ENCODE measurements at regions not wholly inside any gene's neighbourhood (a gene's known extent, or its start where the extent isn't known, plus 50 kb on each side); places are given as distances from the start of the nearest gene placed in this dataset.

DNA sequence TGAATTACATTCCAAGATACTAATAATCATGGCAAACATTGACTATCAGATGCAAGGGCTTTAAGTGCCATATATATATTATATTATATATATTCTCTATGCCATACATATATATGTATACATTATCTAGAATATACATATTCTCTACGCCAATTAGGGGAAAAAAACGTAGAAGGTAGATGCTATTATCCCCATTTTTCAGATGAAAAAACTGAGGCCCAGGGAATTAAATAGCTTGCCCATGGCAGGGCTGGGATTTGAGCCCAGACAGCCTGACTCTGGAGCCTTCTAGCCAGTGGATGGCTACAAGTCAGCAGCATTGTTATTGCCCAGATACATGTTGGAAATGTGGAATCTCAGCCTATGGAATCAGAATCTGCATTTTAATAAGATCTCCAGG, 116.0 kb upstream of the BTG1 start:
- no TSS peak for BruUV-seq (replicated peaks)
- POLR2A ChIA-PET, result interaction anchor here (1.0 kb wide), 1 partner anchor 116 kb away, joined by 3 read pairs; the partner anchor contains the start of gene BTG1
- DNase-seq (ENCODE audit: low read depth, low spot score) (no peak), ATAC-seq (no peak)
- Histone ChIP-seq H4K20me1 (ENCODE audit: insufficient read depth) (no peaks in the 10 kb centered on the region), H3K79me2 (ENCODE audit: insufficient read depth, low read length) (no peaks in the 10 kb centered on the region), H3K4me1 (ENCODE audit: control insufficient read depth in 1 of 2, insufficient read depth in 2 of 2, low read length in 2 of 2) (no peaks in the 10 kb centered on the region), H3K4me3 (replicated peaks in 1 of 2; ENCODE audit: low read depth in 1 of 2, low read length in 2 of 2) (no peak overlapping the region), H3K4me2 (ENCODE audit: low read length) (no peak overlapping the region), H3K9ac (ENCODE audit: low read length) (no peak overlapping the region), H2AFZ (ENCODE audit: low read depth, low read length, poor library complexity, severe bottlenecking) (no peak overlapping the region), H3K27me3 (ENCODE audit: insufficient read depth, low read length) (no peaks in the 10 kb centered on the region), H3K9me3 (ENCODE audit: control insufficient read depth in 1 of 2, insufficient read depth in 1 of 2, low read depth in 1 of 2, low read length in 2 of 2) (no peaks in the 10 kb centered on the region), H3K36me3 (ENCODE audit: control insufficient read depth in 1 of 2, insufficient read depth in 2 of 2, low read length in 2 of 2) (no peaks in the 10 kb centered on the region), H3K9me2 (ENCODE audit: insufficient read depth) (no peaks in the 10 kb centered on the region), H3K27ac (ENCODE audit: low read depth, low read length) (no peak overlapping the region)
- RAD21 ChIA-PET (ENCODE audit: low non-redundant PET in 1 of 2, low total read pairs in 2 of 2, uncharacterized antibody in 2 of 2, unreplicated experiment in 2 of 2), result no interaction called here
- intact Hi-C loops (cut with micrococcal nuclease), result no loop called here
- TF ChIP-seq EZH2 (IDR thresholded peaks at IDR 0.05), result no peak
- no peak for TF ChIP-seq SP1 (IDR thresholded peaks at IDR 0.05; ENCODE audit: low read depth)
- no peak for TF ChIP-seq EGR1 (IDR thresholded peaks at IDR 0.05; ENCODE audit: low read depth)
- no peak for TF ChIP-seq SRF (IDR thresholded peaks at IDR 0.05; ENCODE audit: low read depth)
- TF ChIP-seq CBX3 (IDR thresholded peaks at IDR 0.05; ENCODE audit: low read depth), result no peak
- CTCF ChIA-PET, result no interaction called here

DNA sequence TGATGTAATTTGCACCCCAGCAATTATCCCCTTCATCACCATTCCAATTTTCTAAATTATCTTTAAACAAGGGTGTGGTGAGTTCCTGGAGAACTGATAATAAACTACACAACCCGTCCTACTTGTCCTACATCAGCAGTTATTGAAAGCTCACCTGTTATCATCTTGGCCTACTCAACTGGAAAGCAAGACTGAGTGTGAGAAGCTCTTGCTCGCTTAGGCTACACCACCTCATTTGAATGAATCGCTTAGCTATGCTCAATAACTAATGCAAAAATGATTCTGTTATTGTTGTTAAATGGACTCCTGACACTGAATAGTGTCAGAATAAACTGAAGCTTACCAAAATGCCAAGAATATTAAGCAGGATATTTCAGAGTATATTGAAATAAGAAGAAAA, 115.4 kb upstream of the BTG1 start:
- ChIA-PET CTCF (no interaction called here), POLR2A (interaction anchor here (1.0 kb wide), 1 partner anchor 115 kb away, joined by 3 read pairs; the partner anchor contains the start of gene BTG1), RAD21 (ENCODE audit: low non-redundant PET in 1 of 2, low total read pairs in 2 of 2, uncharacterized antibody in 2 of 2, unreplicated experiment in 2 of 2) (no interaction called here)
- H3K4me1 ChIP-seq (ENCODE audit: control insufficient read depth in 1 of 2, insufficient read depth in 2 of 2, low read length in 2 of 2), result no peaks in the 10 kb centered on the region
- no peaks in the 10 kb centered on the region for H3K9me3 ChIP-seq (ENCODE audit: control insufficient read depth in 1 of 2, insufficient read depth in 1 of 2, low read depth in 1 of 2, low read length in 2 of 2)
- no peaks in the 10 kb centered on the region for H3K27me3 ChIP-seq (ENCODE audit: insufficient read depth, low read length)
- ATAC-seq, result no peak
- H3K36me3 ChIP-seq (ENCODE audit: control insufficient read depth in 1 of 2, insufficient read depth in 2 of 2, low read length in 2 of 2), result no peaks in the 10 kb centered on the region
- no peaks in the 10 kb centered on the region for H3K79me2 ChIP-seq (ENCODE audit: insufficient read depth, low read length)
- H3K4me2 ChIP-seq (ENCODE audit: low read length), result no peak overlapping the region
- no peak overlapping the region for H3K4me3 ChIP-seq (replicated peaks in 1 of 2; ENCODE audit: low read depth in 1 of 2, low read length in 2 of 2)
- no peaks in the 10 kb centered on the region for H3K9me2 ChIP-seq (ENCODE audit: insufficient read depth)
- no TSS peak for BruUV-seq (replicated peaks)
- H2AFZ ChIP-seq (ENCODE audit: low read depth, low read length, poor library complexity, severe bottlenecking), result no peak overlapping the region
- intact Hi-C loops (cut with micrococcal nuclease), result no loop called here
- no peak for DNase-seq (ENCODE audit: low read depth, low spot score)
- H3K27ac ChIP-seq (ENCODE audit: low read depth, low read length), result no peak overlapping the region
- TF ChIP-seq POLR2A (IDR thresholded peaks at IDR 0.05; ENCODE audit: borderline replicate concordance, extremely low read depth, insufficient read depth, insufficient read length), result no peak
- TF ChIP-seq EGR1 (IDR thresholded peaks at IDR 0.05; ENCODE audit: low read depth), result no peak
- H4K20me1 ChIP-seq (ENCODE audit: insufficient read depth), result no peaks in the 10 kb centered on the region
- no peak overlapping the region for H3K9ac ChIP-seq (ENCODE audit: low read length)

Measured in HCT116 (cell line).